Sigmoid colon (tissue), 3 donors: ENCODE measurements at regions not wholly inside any gene's neighbourhood (a gene's known extent, or its start where the extent isn't known, plus 50 kb on each side); places are given as distances from the start of the nearest gene placed in this dataset.

Experiments
- POLR2A ChIP-seq, 2 donors: fragments of 450-650 bp; IDR thresholded peaks; one replicate each; pipeline ENCODE4 v1.6.1; 2016; ENCODE audit warnings: antibody characterized with exemption in 2 of 2, mild to moderate bottlenecking in 2 of 2, moderate library complexity in 2 of 2
- TF ChIP-seq, protein P1 (sequence below), 4 experiments: fragments of 450-650 bp in 3 of 4; fragments of 200-600 bp in 1 of 4; IDR thresholded peaks; one replicate each; pipeline ENCODE4 v1.5.1; 2016 to 2019; ENCODE audit warnings: antibody characterized with exemption in 4 of 4, mild to moderate bottlenecking in 3 of 4, moderate library complexity in 2 of 4

DNA sequence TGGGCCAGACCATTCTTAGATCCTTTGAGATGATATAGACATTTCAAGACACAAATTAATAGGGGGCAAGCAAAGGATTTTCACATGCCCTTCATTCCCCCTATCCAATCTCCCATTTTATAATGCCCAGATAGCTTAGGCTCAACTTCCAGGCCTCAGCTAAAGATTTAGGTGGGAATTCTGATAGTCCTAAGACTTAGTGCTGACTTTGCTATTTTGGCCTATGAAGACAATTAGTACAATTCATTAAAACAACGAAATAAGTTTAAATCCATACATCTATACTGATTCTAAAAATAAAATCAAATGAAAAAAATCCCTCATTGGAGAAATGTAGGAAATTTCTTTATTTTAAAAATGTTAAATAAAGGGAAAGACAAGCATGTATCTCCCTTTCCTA lies 259.5 kb downstream of the CBLN4 start:
- TF ChIP-seq, protein P1, sequence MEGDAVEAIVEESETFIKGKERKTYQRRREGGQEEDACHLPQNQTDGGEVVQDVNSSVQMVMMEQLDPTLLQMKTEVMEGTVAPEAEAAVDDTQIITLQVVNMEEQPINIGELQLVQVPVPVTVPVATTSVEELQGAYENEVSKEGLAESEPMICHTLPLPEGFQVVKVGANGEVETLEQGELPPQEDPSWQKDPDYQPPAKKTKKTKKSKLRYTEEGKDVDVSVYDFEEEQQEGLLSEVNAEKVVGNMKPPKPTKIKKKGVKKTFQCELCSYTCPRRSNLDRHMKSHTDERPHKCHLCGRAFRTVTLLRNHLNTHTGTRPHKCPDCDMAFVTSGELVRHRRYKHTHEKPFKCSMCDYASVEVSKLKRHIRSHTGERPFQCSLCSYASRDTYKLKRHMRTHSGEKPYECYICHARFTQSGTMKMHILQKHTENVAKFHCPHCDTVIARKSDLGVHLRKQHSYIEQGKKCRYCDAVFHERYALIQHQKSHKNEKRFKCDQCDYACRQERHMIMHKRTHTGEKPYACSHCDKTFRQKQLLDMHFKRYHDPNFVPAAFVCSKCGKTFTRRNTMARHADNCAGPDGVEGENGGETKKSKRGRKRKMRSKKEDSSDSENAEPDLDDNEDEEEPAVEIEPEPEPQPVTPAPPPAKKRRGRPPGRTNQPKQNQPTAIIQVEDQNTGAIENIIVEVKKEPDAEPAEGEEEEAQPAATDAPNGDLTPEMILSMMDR (IDR thresholded peaks at IDR 0.05) = no peak
- TF ChIP-seq POLR2A (IDR thresholded peaks at IDR 0.05) = no peak
